ENCODE measurements at regions not wholly inside any gene's neighbourhood (a gene's known extent, or its start where the extent isn't known, plus 50 kb on each side); places are given as distances from the start of the nearest gene placed in this dataset.

DNA sequence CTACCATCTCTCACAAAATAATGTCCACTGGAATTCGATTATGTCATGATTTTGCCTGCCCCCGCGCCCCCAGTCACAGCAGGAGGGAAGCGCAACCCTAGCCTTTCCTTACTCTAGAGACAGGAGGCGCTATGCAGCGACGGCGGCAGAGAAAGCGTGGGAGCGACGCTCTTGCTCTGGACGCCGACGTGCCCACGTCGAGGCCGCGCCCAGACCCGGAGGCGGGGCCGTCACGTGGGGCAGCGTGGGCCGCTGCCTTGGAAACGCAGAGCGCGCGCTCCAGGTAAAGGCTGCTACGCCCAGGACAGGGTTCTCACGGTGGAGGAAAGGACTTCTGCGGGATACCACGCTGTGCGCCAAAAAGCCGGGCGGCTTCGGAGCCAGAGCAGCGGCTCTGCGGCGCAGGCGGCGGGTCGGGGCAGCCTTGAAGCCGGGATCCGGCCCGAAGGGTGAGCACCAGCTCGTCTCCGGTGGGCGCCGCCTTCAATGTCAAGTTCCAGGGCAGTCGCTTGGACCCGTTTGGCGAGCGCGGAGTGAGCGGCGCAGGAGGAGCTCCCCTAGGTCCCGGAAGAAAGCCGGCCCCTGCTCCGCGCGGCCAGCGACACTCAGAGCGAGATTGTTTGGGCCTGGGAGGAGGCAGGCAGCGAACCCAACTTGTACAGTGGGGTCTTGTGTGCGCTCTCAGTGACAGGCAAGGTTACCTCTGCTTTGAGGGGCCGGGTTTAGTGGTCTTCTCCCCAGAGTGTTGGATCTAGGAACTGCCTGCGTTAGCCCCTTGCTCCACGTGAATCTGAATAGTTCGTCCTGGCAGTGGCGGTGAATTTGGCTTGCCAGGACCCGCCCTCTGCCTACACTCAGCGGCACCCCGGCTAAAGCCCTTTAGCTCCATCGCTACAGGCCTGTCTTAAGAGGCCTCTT lies 121.7 kb downstream of the MRPL57 start (continued):
- TF ChIP-seq REST (IDR thresholded peaks at IDR 0.05; ENCODE audit: borderline replicate concordance in 1 of 2, low read depth in 1 of 2, low read length in 2 of 2), result no peak
- TF ChIP-seq ZNF639 (CRISPR knock-in tag; conservative IDR thresholded peaks at IDR 0.05), result 0 out of 2 replicates have a peak, but pooled peaks have one; percentile 56
- no peak for TF ChIP-seq NR2F6 (IDR thresholded peaks at IDR 0.05)
- peak; percentile 58; the same call in 1 of the 2 replicates for TF ChIP-seq NR2F6 (CRISPR knock-in tag; IDR thresholded peaks at IDR 0.05)
- peak; percentile 69 for TF ChIP-seq ESRRA (CRISPR knock-in tag; IDR thresholded peaks at IDR 0.05; ENCODE audit: low read depth)
- peak; percentile 54; the same call in 1 of the 2 replicates for TF ChIP-seq ZNF136 (CRISPR knock-in tag; IDR thresholded peaks at IDR 0.05; ENCODE audit: low read depth)
- peak in 1 of 2 experiments; percentile 83; a peak in 1 of 4 replicates for TF ChIP-seq KLF16 (CRISPR knock-in tag; IDR thresholded peaks at IDR 0.05)
- no peak for TF ChIP-seq PCBP2 (optimal IDR thresholded peaks at IDR 0.05; ENCODE audit: low read depth, low read length, poor library complexity, severe bottlenecking)
- TF ChIP-seq ZNF747 (CRISPR knock-in tag; IDR thresholded peaks at IDR 0.05; ENCODE audit: borderline replicate concordance), result no peak
- no peak for TF ChIP-seq NFAT5 (CRISPR knock-in tag; IDR thresholded peaks at IDR 0.05)
- TF ChIP-seq KDM2A (CRISPR knock-in tag; IDR thresholded peaks at IDR 0.05; ENCODE audit: borderline replicate concordance, low read depth), result peak; percentile 92
- TF ChIP-seq ZFP36 (IDR thresholded peaks at IDR 0.05; ENCODE audit: borderline replicate concordance, low read depth, low read length, partially characterized antibody), result no peak
- TF ChIP-seq HNF4G (IDR thresholded peaks at IDR 0.05; ENCODE audit: borderline replicate concordance, low read depth, low read length), result no peak
- no peak; the same call in 1 of the 2 replicates for TF ChIP-seq HNF4G (CRISPR knock-in tag; IDR thresholded peaks at IDR 0.05; ENCODE audit: borderline replicate concordance, low read depth)
- peak; percentile 100 for TF ChIP-seq ZMYM4 (CRISPR knock-in tag; IDR thresholded peaks at IDR 0.05)
- no peak for TF ChIP-seq FOXK2 (IDR thresholded peaks at IDR 0.05)
- no peak for TF ChIP-seq MBNL3 (CRISPR knock-in tag; conservative IDR thresholded peaks at IDR 0.05)
- TF ChIP-seq ARNTL (CRISPR knock-in tag; IDR thresholded peaks at IDR 0.05), result peak; percentile 89
- 0 out of 2 replicates have a peak, but pooled peaks have one; percentile 82 for TF ChIP-seq ZNF34 (CRISPR knock-in tag; IDR thresholded peaks at IDR 0.05; ENCODE audit: borderline replicate concordance)
